Breast epithelium (tissue), 3 donors: ENCODE measurements at regions not wholly inside any gene's neighbourhood (a gene's known extent, or its start where the extent isn't known, plus 50 kb on each side); places are given as distances from the start of the nearest gene placed in this dataset.

ENCODE experiments used
- POLR2A ChIP-seq: fragments of 450-650 bp; IDR thresholded peaks from one replicate; pipeline ENCODE4 v1.6.1; 2016; ENCODE audit warnings: antibody characterized with exemption, mild to moderate bottlenecking, moderate library complexity
- TF ChIP-seq, protein P1 (sequence below), 3 donors: fragments of 450-650 bp; IDR thresholded peaks; one replicate each; pipeline ENCODE4 v1.5.1; 2016 to 2017; ENCODE audit warnings: antibody characterized with exemption in 3 of 3, mild to moderate bottlenecking in 3 of 3, moderate library complexity in 3 of 3

DNA sequence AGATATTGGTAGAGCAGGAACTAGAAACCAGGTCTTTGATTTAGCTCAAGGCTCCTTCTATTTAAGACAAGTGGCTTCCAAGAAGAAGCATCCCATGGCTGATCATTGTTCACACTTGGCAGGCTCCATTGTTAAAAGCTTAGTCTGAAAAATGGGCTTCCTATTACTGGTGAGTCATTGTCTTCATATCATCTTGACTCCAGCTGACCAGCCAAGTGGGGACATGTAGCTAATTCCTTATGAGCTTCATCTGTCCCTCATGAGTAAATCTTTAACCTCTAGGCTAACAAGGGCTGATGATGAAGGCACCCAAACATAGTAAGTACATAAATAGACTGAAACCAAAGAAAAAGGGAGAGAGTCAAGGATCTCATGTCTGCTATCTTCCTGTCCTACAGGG is 530.3 kb upstream of the KLF4 start:
- TF ChIP-seq, protein P1, sequence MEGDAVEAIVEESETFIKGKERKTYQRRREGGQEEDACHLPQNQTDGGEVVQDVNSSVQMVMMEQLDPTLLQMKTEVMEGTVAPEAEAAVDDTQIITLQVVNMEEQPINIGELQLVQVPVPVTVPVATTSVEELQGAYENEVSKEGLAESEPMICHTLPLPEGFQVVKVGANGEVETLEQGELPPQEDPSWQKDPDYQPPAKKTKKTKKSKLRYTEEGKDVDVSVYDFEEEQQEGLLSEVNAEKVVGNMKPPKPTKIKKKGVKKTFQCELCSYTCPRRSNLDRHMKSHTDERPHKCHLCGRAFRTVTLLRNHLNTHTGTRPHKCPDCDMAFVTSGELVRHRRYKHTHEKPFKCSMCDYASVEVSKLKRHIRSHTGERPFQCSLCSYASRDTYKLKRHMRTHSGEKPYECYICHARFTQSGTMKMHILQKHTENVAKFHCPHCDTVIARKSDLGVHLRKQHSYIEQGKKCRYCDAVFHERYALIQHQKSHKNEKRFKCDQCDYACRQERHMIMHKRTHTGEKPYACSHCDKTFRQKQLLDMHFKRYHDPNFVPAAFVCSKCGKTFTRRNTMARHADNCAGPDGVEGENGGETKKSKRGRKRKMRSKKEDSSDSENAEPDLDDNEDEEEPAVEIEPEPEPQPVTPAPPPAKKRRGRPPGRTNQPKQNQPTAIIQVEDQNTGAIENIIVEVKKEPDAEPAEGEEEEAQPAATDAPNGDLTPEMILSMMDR (IDR thresholded peaks at IDR 0.05), result no peak
- TF ChIP-seq POLR2A, result no peak
